ENCODE measurements at regions not wholly inside any gene's neighbourhood (a gene's known extent, or its start where the extent isn't known, plus 50 kb on each side); places are given as distances from the start of the nearest gene placed in this dataset.

DNA sequence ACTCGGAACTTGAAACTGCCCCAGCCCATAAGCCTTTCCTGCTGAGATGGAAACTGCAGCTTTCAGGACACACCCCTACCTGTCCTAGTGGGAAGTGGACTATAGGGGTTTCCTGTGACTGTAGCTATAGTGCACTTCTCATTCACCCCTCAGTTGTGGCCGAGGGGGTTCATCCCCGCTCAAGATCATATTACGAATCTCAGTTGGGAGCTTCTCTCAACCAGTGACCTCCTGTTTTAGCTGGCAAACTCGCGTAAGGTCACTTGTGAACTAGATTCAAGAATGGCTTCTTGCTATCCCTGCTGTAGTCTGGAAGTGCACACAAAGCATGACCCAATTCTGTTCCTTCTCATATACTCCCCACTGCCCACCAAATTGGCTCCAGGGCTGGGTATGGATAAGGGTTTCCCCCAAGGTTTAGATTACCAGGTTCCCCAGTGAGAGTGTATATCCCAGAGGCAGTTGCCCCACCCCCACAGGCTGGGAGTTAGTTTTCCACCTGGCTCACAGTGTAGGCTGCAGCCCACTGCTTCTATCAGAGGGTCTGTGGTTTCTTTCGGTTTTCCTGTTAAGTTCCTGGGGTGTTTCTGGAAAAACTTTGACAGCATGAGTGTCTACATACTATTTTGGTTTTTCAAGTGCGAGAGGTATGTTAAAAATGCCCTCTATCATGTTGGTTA, 812.9 kb downstream of the JRKL start:
- no peak for DNase-seq

GRCh38 chr11:97218011-97218410, 828.2 kb downstream of the JRKL start:
- no peak for DNase-seq

DNA sequence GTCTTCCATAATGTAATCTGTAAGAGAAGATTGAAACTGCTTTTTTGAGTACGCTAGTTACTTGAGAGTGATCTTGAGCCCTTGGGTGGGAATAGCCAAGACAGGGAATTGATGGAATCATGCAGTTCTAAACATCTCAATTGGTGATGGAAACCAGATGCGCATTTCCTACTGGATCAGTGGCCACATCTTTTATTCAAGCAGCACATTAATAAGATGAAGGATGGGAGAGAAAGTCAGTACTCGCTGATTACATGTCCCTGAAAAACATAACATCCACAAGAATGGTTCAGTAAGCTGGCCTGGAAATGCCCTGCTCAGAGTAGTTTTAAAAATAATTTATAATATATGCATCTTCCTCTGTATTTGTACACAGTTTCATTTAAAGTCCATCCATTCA, 833.8 kb downstream of the JRKL start:
- no peak for DNase-seq

- no peak for DNase-seq
These were observed 834.6 kb downstream of the JRKL start for GRCh38 chr11:97224396-97224795.

- DNase-seq, result no peak
These were observed 836.0 kb downstream of the JRKL start for GRCh38 chr11:97225794-97226193.

DNA sequence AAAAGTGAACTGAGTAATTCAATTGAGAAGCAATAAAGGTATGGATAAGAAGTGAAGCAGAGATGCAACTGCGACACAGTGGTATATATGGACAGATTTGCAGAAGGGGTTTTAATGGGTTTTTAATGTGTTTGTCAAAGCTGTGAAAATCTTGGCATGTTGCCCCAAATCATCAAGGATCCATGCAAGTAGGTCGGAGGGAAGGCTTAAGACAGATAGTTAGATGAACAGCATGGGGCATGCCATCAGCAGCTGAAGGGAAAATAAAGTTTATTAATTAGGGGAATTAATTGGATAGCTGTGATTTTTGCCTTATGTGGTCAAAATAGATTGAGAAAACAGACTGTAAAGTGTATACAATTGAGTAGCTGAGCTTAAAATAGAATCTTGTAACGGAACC, 840.1 kb downstream of the JRKL start:
- DNase-seq, result no peak

DNA sequence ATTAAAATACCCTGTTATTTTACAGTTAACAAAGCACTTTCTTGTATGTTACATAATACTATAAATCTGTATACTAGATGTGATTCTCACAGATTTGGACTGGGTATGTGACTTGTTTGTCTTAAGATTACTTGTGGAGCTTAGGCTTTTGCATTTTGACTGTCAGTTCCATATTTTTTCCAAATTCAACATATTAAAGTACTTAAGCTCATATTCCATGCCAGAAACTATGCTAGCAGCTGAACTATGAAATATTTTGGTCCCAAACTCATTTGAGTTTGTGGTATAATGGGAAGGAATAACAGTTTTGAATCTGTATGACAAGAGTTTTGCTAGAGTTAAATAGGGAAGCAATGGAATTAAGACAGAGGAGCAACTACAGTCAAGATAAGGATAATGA, 841.4 kb downstream of the JRKL start:
- DNase-seq, result no peak

DNA sequence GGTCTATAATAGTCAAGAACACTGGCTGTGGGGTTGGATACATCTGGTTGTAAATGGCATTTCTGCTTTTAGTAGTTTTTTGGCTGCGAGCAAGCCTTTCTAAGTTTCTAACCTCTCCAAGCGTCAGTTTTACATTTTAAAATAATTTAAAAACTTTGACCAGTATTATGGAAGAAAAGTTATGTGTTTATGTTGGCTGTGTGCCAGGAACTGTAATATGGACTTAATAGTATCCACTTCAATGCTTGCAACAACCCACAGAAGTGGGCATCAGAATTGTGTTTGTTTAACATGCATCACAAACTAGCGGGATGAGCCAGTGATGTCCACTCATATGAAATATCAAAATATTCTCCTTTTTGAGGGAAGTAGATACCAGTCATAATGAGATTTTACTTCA, 844.2 kb downstream of the JRKL start:
- DNase-seq, result no peak

DNA sequence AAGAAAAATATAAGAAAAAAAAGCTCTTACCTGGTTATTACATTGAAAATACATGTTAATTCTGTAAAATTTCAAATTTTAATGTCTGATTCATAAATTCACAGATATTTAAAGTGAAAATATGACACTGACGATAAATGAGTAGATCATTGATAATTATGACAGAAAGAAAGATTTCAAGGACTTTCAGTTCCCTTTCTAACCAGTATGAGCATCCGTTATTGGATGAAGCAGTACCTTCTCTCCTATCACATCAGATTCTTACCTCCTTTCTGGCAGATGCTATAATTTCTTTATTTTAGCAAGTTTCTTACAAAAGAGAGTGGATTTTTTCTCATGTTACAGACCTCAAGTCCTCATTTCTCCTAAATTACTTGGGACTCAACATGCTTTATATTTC, 847.3 kb downstream of the JRKL start:
- DNase-seq, result no peak

DNA sequence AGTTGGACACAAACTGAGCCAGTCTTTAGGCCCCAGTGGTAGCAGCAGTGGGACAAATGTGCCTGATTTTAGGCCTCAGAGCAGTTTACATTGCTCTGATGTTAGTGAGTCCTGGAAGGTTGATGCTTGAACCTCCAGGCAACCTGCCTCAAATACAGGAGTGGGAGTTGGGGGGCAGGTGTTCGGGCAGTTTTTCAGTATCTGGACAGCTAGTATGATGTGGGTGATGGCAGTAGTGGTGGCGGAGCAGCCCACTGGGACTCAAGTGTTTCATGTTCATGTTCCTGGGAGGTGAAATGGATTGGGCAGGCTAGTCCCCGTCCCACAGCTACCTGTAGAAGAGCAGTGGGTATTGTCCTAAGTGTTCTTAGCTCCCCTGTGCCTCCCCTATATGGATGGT, 857.8 kb downstream of the JRKL start:
- no peak for DNase-seq

DNA sequence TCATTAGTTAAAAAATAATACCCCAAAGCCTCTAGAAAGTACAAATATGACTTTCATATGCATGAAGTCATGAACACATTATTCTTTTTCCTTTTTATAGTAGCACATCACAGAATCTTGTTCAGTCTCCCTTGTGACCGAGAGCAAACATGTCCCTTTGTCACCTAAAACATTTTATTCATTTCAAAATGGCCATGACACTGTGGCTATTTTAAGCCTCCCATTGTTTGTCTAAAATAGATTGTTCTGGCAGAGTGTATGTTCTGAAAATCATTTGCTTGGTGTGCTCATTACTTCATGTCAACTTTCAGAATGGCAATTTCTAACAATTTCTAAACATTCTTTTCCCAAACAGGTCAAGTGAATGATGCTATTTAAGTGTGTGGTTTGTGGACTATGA, 865.0 kb downstream of the JRKL start:
- DNase-seq, result no peak

- no peak for DNase-seq
These were observed 869.6 kb downstream of the JRKL start for GRCh38 chr11:97259434-97259833.

- no peak for DNase-seq
These were observed 870.1 kb downstream of the JRKL start for GRCh38 chr11:97259884-97260283.

GRCh38 chr11:97263183-97263858, 873.5 kb downstream of the JRKL start:
- no peak for DNase-seq

- no peak for DNase-seq
These were observed 879.7 kb downstream of the JRKL start for GRCh38 chr11:97269527-97269926.

- DNase-seq, result no peak
These were observed 889.5 kb downstream of the JRKL start for GRCh38 chr11:97279341-97279740.

GRCh38 chr11:97280347-97280746, 890.5 kb downstream of the JRKL start:
- DNase-seq, result no peak

DNA sequence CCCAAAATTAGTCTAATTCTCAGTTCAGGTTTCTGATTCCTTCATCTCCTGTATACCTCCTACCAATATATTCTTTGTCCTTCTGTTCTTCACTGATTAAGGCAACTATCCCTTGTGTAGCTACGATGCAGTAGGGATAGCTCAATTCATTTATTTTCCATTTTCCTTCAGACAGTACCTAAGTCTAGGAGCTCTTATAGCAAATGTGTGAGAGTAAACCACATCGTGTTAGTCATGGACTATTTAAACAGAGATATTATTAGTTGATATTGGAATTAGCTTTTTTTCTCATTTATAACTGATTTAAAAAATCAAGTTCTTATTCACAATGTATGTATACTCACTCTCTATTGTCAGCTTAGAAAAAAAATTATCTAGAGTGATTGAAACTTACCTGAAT, 900.0 kb downstream of the JRKL start:
- no peak for DNase-seq

GRCh38 chr11:97290464-97291041, 900.7 kb downstream of the JRKL start:
- DNase-seq, result no peak

DNA sequence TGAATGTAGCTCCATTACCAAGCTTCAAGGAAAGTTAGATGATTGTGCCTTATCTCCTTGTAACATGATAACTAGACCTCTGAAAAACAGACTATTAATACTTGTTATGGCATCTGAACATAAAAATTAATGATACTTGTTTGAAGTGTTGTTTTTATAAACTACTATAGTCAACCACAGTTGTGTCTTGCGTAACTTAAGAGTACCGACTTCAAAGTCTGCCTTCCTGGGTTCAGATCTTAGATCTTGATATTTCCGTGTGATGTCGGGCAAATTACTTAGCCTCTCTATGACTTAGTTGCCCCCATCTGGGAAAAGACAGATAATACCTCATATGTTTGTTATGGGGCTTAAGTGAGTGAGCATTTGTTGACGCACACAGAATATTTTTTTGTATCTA, 906.5 kb downstream of the JRKL start:
- no peak for DNase-seq

DNA sequence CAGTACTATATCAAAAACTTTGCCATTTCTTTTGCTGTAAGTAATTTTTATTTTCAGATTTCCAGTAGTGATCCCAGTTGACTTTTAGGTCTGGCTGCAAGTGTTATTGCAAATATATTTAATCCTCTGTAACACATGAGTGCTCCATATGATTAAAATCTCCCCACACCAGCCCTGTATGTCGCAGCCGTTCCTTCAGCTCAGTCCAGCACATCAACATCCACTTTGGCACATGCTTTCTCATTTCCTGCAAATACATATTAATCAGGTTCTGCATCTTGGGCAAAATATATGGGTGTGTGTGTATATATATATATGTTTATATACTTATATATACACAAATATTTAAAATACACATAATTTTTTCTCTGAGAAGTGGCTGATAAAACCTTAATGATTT, 919.5 kb downstream of the JRKL start:
- no peak for DNase-seq

GRCh38 chr11:97325693-97326092, 935.9 kb downstream of the JRKL start:
- no peak for DNase-seq

- no peak for DNase-seq
These were observed 942.5 kb downstream of the JRKL start for GRCh38 chr11:97332271-97332670.

- DNase-seq, result no peak
These were observed 946.3 kb downstream of the JRKL start for GRCh38 chr11:97336064-97336463.

- no peak for DNase-seq
These were observed 955.2 kb downstream of the JRKL start for GRCh38 chr11:97345032-97345431.
